GM18498 (cell line): ENCODE measurements at regions not wholly inside any gene's neighbourhood (a gene's known extent, or its start where the extent isn't known, plus 50 kb on each side); places are given as distances from the start of the nearest gene placed in this dataset.

Source experiments
- ATAC-seq: cut with Tn5 transposase; IDR thresholded peaks from one replicate; pipeline ENCODE4 v1.9.1; 2021; ENCODE audit warnings: mild to moderate bottlenecking, moderate library complexity; ENCODE audit not compliant: unreplicated experiment

DNA sequence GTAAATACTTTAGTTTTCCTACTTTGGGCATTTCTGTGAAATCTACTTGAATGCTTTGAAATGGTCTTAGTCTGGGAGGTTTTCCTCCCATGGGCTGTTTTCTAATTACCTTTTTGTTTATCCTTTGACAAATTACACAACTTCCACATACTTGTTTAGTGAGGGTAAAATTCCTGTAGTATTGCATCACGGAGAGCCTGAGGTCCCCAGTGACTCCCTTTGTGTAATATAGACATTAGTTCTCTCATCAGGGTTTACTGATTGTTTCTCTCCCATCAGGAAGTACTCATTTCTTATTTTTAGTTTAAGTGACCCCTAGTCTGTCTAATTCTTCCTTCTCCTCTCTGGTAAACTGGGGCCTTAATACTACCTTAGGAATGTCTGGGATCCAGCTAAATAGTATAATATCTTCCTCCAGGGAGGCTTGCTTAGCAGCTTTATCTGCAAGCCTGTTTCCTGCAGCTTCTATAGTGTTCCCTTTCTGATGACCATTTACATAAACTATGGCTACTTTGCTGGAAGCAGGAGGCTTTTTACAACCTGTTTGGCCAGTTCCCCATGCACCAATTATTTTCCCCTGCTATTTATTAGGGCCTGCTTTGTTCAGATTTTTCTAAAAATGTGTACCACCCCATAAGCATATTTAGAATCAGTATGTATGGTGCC, 87.2 kb upstream of the XCR1 start:
- no peak for ATAC-seq

DNA sequence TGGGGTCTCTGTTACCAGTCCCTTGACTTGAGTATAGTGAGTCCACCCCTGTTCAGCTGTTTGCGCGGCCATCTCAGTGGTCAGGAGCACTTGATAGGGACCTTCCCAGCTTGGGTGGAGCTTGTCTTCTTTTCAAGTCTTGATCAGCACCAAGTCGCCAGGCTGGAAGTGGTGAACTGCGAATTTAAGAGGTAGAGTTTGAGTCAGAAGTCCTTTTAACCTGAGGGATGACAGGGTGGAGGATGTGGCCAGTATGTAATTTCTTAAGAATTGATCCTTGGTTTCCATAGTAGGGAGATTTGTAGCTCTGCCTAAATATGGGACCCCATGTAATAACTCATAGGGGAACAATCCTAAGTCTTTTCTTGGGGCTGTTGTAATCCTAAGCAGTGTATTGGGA, 86.3 kb upstream of the XCR1 start:
- no peak for ATAC-seq

DNA sequence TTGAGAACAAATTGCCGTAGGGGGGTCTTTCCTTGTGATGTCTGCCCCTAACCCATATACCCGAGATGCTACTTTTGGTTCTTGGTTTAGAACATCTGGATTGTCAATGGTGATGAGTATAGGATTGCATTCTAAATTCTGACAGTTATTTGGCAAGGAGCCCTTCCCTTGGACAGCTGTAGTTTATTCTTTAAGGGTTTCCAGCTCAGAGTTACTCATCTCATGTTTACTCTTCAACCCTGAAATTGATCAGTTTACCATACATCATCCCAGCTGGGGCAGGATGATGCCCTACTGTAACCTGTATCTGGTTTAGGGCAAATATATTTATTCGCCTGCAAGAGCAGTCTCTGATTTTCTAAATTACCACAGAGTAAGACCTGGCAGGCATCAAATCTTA, 85.7 kb upstream of the XCR1 start:
- no peak for ATAC-seq

DNA sequence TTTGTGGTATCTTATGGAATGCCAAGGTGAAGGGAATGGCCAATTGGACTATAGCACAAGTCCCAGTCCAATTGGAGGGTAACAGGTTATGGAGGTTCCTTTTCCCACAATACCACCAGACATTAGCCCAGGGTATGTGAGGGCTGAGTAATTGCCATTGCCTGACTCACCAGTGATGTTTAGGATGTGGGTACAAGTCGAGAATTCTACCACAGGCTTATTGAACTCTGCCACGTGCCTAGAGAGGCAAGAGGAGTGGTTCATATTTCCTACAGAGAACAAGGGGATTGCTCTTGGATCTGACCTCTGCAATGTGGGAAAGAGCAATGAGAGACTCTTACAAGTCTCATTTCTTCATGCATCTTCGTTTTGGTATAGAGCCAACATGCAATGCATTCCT, 85.0 kb upstream of the XCR1 start:
- ATAC-seq: no peak

DNA sequence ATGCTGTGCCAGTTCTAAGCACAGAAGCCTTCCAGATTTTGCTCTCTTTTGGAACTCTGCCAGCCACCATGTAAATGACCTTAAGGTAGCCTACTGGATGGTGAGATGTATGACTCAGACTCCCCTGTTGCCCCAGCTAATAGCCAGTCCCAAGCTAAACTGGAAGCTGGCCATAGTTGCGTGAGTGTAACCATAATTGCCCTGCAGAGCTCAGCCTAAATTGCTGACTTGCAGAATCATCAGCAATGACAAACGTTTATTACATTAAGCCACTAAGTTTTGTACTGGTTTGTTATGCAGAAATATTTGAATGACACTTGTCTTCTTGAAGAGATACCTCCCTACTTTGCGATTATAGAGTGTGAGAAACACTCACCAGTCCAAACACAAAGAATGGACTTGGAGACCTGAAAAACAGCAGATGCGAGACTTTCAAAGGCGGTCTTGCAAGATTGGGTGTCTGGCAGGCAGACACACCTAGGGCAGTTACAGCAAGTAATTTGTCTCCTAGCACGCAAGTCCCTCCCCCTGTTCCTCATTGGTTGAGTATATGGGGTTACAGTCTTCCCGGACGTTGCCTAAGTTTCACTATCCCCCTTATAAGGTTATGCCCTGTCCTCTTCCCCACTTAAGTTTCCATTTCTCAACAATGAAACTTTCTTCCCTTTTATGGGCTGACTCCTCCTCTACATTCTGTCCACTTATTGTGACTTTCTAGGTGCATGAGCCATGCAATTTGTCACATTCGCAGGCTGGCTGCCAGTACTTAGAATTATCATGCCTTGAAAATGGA, 83.6 kb upstream of the XCR1 start:
- ATAC-seq: peak; percentile 90

DNA sequence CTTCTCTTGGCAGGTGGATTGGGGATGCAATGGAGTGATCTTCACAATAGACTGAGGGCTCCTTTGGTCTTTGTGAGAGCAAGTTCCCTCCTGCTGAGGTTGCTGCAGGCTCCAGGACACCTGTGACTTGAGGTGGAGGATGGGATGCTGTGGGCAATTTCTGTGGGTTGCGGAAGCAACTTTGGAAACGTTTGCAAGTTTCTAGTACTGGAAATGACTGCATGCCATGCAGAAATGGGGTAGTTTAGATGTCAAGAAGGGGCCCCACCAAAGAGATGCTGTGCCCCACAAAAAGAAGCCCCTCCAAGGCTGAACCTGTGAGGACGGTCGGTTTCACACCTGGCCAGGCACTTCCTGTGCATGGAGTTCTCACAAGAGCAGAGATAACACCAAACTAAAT, 80.4 kb upstream of the XCR1 start:
- no peak for ATAC-seq

DNA sequence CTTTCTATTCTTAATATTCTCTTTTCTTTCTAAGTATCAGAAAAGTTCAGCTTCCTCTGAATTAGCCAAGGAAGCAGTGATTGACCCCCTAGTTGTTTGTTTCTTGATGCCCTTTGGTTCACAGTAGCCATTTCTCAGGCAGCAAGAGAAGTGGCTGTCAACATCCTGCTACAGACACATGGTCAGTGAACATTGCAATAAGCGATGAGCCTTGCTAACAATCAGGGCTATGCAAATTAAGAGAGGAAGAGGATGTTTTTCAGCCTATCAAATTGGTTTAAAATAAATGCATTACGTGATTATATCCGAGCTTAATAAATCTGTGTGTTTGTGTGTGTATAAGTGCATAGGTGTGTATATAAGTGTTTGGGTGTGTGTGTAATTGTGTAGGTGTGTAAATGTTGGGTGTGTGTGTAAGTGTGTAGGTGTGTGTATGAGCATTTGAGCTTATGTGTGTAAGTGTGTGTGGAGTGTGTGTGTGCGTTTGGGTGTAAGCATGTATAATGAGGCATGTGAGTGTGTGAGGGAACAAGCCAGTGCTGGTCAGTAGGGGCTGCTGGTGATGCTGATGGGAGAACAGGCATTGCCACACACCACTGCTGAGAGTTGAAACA, 78.1 kb upstream of the XCR1 start:
- no peak for ATAC-seq

DNA sequence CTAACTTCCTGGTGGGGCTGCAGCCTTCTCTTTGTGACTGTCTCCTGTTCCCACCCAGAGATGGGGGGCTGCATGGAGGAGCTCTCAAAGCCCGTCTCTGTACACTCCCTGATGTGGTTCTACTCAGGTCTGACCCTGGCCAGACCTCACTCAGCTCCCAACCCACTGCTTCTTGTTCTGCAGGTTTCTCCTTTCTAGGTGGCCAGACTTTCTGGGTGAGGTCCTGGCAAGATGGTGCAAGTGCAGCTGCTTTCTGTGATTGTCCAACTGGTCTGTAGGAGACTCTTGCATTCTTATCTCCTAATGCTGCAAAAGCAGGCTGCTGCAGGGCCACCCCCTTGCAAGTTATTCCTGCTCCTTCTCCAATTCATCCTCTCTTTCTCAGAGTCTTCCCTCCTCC, 77.4 kb upstream of the XCR1 start:
- no peak for ATAC-seq

DNA sequence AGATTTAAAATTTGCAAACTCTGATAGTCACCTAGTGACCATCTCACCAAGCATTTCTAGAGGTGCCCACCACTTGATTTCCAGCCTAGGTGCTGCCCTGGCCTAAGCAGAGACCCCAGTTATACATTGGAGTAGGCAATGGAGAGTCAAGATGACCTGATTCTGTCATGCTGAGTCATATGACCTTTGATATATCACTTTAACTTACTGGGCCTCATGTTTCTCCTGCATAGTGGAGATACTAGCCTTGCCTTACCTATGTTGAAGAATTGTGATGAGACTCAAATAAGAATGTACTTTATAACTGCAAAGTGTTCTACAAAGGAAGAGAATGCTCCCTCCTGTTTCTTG, 75.5 kb upstream of the XCR1 start:
- no peak for ATAC-seq

DNA sequence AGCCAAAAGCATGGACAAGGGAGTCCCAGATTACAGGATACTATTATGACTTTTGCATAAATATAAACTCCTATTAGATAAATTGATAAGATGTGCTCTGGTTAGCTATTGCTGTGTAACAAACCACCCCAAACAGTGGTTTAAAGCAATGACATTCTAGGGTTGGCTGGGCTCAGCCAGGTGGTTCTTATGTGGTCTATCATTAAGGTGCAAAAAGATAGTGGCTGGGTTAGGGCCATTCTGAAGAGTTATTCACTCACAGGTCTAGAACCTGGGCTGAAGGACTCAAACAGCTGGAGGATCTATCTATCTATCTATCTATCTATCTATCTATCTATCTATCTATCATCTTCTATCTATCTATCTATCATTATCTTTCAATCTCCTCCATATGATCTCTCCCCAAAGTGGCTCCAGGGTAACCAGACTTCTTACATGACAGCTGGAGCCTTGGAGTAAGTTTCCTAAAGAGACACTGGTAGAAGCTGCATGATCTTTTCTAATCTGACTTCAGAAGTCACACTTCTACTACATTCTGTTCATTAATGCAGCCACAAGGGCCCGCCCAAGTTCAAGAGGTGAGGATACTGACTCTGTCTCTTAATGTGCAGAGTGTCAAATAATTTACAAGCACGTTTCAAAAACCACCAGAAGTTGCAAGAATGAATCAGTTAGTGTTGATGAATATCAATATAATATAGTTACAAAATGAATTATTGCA, 74.9 kb upstream of the XCR1 start:
- ATAC-seq: no peak

DNA sequence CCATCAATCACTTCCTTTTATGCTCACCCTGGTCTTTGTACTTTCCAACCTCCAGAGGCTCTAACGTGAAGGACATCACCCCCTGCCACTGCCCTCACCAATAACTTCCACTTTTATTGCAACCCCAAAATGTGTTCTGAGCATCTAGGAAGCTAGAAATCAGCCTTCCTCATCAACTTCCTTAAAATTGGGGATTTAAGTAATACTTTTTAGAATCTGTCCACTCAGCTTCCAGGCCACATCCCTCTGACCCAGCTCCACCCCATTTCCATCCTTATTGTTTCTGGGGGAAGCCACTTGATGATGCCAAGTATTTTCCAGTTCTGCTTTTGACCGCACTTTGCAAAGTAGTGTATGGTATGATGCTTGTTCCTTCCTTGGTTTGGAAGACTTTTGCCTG, 73.5 kb upstream of the XCR1 start:
- ATAC-seq: no peak

DNA sequence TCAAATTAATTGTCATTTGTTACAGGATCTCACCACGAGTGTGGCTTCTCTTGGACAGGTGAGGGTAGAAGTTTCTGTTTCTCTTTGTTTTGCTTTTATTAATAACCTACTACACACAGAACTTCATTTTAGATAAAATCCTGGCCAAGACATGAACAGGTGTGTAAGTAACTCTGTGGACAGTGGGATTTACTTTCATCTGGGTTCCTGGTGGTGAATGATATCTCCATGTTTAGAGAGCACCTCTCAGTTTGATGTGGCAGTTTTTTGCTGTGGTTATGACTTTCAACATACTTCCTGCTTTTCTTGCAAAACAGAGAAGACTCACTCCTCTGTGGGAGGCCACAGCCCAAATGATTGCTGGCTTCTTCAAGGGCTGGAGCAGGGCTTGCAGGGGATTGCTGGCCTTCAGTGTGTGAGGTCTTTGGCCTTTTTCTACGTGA, 71.1 kb upstream of the XCR1 start:
- ATAC-seq: peak; percentile 48

DNA sequence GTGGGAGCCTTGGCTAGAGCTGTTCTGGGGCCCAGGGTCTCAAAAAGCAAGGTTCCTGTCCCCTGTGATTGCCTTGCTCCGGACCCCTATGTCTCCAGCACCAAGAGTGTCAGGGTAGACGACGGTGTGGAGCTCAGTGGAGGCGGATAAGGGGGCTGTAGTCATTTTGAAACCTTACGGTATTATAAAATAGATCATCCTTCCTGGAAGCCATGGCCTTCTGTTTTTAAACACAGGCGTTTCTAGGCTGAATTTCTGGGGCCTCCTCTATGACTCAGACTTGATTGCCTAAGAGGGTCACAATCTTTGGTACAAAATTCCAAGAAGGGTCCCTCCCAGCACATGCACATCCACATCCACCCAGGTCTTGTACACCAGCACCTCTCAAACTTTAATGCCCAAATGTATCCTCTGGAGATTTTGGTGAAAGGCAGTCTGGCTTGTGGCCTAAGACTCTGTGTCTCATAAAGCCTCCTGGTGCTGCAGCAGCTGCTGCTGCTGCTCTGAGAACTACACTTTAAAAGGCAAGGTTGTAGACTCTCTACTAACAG, 70.5 kb upstream of the XCR1 start:
- ATAC-seq: peak; percentile 22

DNA sequence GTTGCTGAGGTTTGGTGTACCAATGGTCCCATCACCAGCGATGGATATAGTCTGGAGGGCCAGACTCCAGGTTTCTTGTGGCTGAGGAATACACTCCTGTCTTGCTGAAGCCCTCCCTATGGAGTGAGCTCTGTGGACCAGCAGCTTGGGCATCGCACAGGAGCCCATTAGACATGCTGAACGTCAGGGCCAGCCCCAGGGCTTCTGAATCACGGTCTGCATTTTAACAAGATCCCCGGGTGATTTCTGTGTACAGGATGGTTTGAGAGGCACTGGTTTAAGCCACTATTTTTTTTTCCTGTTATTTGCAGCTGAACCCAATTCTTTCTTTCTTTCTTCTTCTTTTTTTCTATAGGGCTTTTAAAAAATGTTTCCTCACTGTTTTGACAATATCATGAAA, 69.5 kb upstream of the XCR1 start:
- ATAC-seq: no peak

DNA sequence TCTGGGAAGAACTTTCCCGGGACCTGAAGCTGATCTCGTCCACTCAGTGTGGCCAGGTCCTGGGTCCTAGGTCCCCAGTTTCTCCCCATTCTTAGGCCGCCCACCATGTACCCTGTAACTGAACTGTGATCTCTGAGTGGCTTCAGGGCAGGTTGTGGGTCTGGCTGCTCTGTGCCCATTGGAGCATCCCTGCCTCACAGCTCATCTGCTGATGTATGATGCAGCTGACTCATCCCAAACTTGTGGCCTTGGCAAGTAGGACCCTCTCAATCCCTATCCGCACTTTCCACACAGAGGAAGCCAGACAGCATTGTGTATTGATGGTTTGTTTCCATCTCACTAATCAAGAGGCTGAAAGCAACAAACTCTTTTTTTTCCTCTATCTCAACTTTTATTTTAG, 69.1 kb upstream of the XCR1 start:
- no peak for ATAC-seq

DNA sequence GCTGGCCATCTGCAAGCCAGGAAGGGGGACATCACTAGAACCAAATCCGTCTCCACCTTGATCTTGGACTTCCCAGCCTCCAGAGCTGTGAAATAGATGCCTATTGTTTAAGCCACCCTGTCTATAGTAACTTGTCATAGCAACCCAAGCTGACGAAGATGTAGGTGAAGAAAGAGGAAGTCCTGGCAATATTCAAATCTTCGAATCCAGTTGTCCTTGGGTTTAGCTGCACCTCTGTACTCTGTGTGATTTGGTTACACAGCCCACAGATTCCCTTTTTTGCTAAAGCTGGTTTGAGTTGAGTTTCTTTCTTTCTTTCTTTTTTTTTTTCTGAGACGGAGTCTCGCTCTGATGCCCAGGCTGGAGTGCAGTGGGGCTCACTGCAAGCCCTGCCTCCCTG, 68.0 kb upstream of the XCR1 start:
- ATAC-seq: peak; percentile 62

DNA sequence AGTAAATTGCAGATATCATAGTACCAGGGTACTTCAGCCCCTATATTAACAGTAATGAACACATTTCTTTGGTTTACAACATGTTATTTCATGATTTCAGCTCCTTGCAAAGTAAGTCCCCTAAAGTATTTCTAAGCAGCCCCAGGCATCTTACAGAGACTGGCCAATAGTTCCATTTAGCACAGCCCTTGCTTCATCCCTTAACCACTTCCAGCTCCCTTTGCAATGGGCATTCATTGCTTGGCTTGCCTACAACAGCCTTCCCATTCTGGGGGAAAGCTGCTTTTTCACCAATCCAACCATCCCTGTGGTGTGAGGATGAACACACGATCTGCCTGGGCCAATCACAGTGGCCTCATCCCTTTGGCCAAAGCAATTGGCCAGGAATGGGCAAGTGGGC, 67.2 kb upstream of the XCR1 start:
- ATAC-seq: no peak

DNA sequence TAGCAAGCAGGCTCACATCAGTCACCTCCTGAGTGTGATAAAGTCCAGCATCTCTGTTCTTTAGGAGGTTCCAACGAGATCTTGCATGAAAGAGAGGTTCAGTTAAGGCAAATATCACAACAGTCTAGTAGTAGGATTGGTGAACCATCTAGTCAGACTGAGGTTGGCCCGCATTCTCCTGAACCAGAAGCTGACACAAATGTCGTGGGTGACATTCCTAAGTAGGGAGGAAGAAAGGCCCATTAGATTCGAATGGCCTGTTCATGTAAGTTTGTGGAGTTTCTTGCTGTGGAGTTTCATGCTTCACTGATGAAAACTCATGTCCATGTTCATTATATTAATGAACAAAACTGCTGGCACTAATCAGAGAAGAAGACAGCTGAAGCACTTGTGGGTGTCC, 66.7 kb upstream of the XCR1 start:
- no peak for ATAC-seq

DNA sequence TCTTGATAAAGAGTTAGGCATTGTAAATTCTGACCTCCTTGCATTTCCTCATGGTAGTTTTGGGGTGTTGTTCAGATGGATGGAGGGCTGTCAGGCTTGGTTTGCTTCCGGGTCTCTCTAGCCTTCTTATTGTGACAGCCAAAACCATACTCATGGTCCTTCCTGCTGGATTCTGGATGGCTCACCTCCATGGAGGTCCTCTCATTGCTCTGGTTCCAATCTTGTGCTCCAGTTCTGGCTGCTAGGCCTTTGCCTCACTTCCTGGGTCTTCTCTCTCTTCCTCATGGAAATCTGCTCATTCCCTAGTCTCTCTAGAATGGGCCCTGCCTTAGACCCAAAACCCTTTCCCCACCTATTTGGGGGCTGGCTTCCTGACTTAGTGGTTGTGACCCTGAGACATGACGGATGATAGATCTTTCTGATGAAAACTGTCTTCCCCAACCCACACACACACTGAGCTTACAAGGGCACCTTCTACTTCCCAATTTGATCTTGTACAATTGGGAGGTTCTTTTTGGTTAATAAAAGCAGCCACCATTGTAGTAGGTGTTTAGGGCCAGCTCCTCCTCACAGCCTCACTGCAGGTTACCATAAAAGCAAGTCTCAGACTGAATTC, 66.2 kb upstream of the XCR1 start:
- no peak for ATAC-seq

DNA sequence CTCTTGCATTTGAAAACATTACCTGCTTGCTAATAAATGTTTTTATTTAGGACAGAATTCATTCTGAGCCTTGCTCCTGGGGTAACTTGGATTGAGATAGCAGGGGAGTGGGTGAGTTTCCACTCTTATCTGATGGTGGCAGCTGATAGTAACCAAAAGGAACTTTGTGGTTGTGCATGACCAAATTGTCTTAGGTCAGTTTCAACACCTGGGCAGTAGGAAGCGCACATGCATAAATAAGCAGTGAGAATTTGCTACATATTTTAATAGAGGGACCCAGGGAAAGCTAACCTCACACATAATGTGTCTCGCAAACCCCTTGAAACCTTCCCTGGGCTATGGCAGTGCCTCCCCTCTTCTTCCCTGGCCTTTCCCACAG, 65.4 kb upstream of the XCR1 start:
- peak; percentile 37 for ATAC-seq
